Keratinocyte (primary cell): ENCODE measurements at regions not wholly inside any gene's neighbourhood (a gene's known extent, or its start where the extent isn't known, plus 50 kb on each side); places are given as distances from the start of the nearest gene placed in this dataset.

Source experiments
- DNase-seq: peaks from one replicate; pipeline ENCODE4 v3.0.0-alpha.2; 2011; ENCODE audit warnings: low read depth, missing footprints, low spot score
- FAIRE-seq: peaks from 2 replicates; lab custom pipeline; 2011; peaks lifted over from hg19 to GRCh38; lab: Jason Lieb, UNC
- H2AFZ ChIP-seq: 2 replicates; pipeline ENCODE4 v1.6.0; 2012; ENCODE audit warnings: low read length, control low read depth, inconsistent platforms; ENCODE audit not compliant: control insufficient read depth
- H3K27ac ChIP-seq: 2 replicates; pipeline ENCODE4 v1.5.1; 2011; ENCODE audit warnings: low read length; ENCODE audit not compliant: control insufficient read depth, insufficient read depth
- H3K27me3 ChIP-seq: 3 replicates; pipeline ENCODE4 v1.6.0; 2011; ENCODE audit warnings: low read length; ENCODE audit not compliant: control insufficient read depth, insufficient read depth; ENCODE audit errors: extremely low read depth
- H3K36me3 ChIP-seq, 2 experiments: 2 replicates in 1 of 2; 3 replicates in 1 of 2; pipeline ENCODE4 v1.5.1; 2011; ENCODE audit warnings: low read length in 2 of 2, mild to moderate bottlenecking in 1 of 2; ENCODE audit not compliant: control insufficient read depth in 2 of 2, insufficient read depth in 2 of 2; ENCODE audit errors: extremely low read depth in 1 of 2
- H3K4me1 ChIP-seq: 3 replicates; pipeline ENCODE4 v1.5.1; 2011; ENCODE audit warnings: low read length; ENCODE audit not compliant: control insufficient read depth, insufficient read depth; ENCODE audit errors: extremely low read depth
- H3K4me2 ChIP-seq: 3 replicates; pipeline ENCODE4 v1.6.0; 2011; ENCODE audit warnings: low read depth, low read length; ENCODE audit not compliant: control insufficient read depth, insufficient read depth; ENCODE audit errors: extremely low read depth
- H3K4me3 ChIP-seq, 3 experiments: fragments of 200-600 bp in 1 of 3; sonication (generic) in 1 of 3; 2 replicates in 2 of 3; 3 replicates in 1 of 3; pipeline ENCODE4 v1.5.1; 2011 to 2016; ENCODE audit warnings: low read length in 3 of 3, mild to moderate bottlenecking in 3 of 3, control low read depth in 2 of 3, inconsistent platforms in 1 of 3, low read depth in 1 of 3, mixed read lengths in 1 of 3, mixed run types in 1 of 3, moderate library complexity in 1 of 3; ENCODE audit not compliant: control insufficient read depth in 2 of 3, insufficient read depth in 2 of 3; ENCODE audit errors: extremely low read depth in 1 of 3
- H3K79me2 ChIP-seq: 2 replicates; pipeline ENCODE4 v1.6.0; 2012; ENCODE audit warnings: low read length; ENCODE audit not compliant: control insufficient read depth, insufficient read depth
- H3K9ac ChIP-seq: 3 replicates; pipeline ENCODE4 v1.6.0; 2011; ENCODE audit warnings: low read length; ENCODE audit not compliant: control insufficient read depth, insufficient read depth; ENCODE audit errors: extremely low read depth
- H3K9me1 ChIP-seq: 3 replicates; pipeline ENCODE4 v1.6.0; 2011; ENCODE audit warnings: low read length; ENCODE audit not compliant: control insufficient read depth, insufficient read depth; ENCODE audit errors: extremely low read depth
- H3K9me3 ChIP-seq: 2 replicates; pipeline ENCODE4 v1.5.1; 2012; ENCODE audit warnings: low read depth, low read length; ENCODE audit not compliant: control insufficient read depth
- H4K20me1 ChIP-seq: 3 replicates; pipeline ENCODE4 v1.6.0; 2011; ENCODE audit warnings: low read length; ENCODE audit not compliant: control insufficient read depth, insufficient read depth; ENCODE audit errors: extremely low read depth
- CTCF ChIP-seq, 3 experiments: IDR thresholded peaks in 1 of 3; conservative IDR thresholded peaks in 1 of 3; optimal IDR thresholded peaks in 1 of 3; 2 replicates in 2 of 3; 3 replicates in 1 of 3; pipeline versions ENCODE3 to v1.5.1; 2011; ENCODE audit warnings: low read length in 3 of 3, mild to moderate bottlenecking in 3 of 3, moderate library complexity in 2 of 3, control low read depth in 1 of 3, inconsistent platforms in 1 of 3; ENCODE audit not compliant: insufficient read depth in 2 of 3; ENCODE audit errors: extremely low read depth in 1 of 3
- EZH2 ChIP-seq: IDR thresholded peaks from one replicate; pipeline ENCODE4 v1.6.1; 2012; ENCODE audit warnings: inconsistent platforms, mild to moderate bottlenecking, low read length, moderate library complexity
- dilution Hi-C: fragments of 300-500 bp; cut with MboI; formaldehyde crosslinking; loops from one replicate; pipeline ENCODE4 v1.7.0; 2020; ENCODE audit warnings: low sequenced_read_pairs; ENCODE audit not compliant: extremely low pct_ligation_motif_present

GRCh38 chr11:69368119-69368880 is 74.3 kb downstream of the MYEOV start:
- DNase-seq (no peak), FAIRE-seq (no peak)
- no peak overlapping the region for H3K4me3 ChIP-seq
- H3K27ac ChIP-seq, result no peak overlapping the region
- no peaks in the 10 kb centered on the region for H3K27me3 ChIP-seq
- no peaks in the 10 kb centered on the region for H3K9me1 ChIP-seq
- no peaks in the 10 kb centered on the region for H3K79me2 ChIP-seq
- no peaks in the 10 kb centered on the region for H4K20me1 ChIP-seq
- H3K36me3 ChIP-seq, result no peaks in the 10 kb centered on the region
- dilution Hi-C loops, result no loop called here
- no peak for TF ChIP-seq EZH2
- no peak for TF ChIP-seq CTCF (optimal IDR thresholded peaks at IDR 0.05 in 1 of 3, IDR thresholded peaks at IDR 0.05 in 1 of 3, conservative IDR thresholded peaks at IDR 0.05 in 1 of 3; ENCODE audit: extremely low read depth in 1 of 3, insufficient read depth in 2 of 3, low read length in 3 of 3)
- H3K9ac ChIP-seq, result no peak overlapping the region
- peaks cover 11% of the 10 kb centered on the region for H3K4me1 ChIP-seq
- no peak overlapping the region for H3K4me2 ChIP-seq
- no peak overlapping the region for H2AFZ ChIP-seq
- H3K9me3 ChIP-seq, result peaks cover 2% of the 10 kb centered on the region

GRCh38 chr11:69369210-69369825 is 75.4 kb downstream of the MYEOV start:
- no peaks in the 10 kb centered on the region for H4K20me1 ChIP-seq
- dilution Hi-C loops, result no loop called here
- H3K9me3 ChIP-seq, result peaks cover 2% of the 10 kb centered on the region
- FAIRE-seq (no peak), DNase-seq (no peak)
- no peak overlapping the region for H3K4me2 ChIP-seq
- no peaks in the 10 kb centered on the region for H3K79me2 ChIP-seq
- no peak overlapping the region for H3K4me3 ChIP-seq
- no peaks in the 10 kb centered on the region for H3K27me3 ChIP-seq
- no peak for TF ChIP-seq CTCF (optimal IDR thresholded peaks at IDR 0.05 in 1 of 3, IDR thresholded peaks at IDR 0.05 in 1 of 3, conservative IDR thresholded peaks at IDR 0.05 in 1 of 3; ENCODE audit: extremely low read depth in 1 of 3, insufficient read depth in 2 of 3, low read length in 3 of 3)
- no peak for TF ChIP-seq EZH2
- H2AFZ ChIP-seq, result no peak overlapping the region
- no peak overlapping the region for H3K9ac ChIP-seq
- no peaks in the 10 kb centered on the region for H3K36me3 ChIP-seq
- no peak overlapping the region for H3K27ac ChIP-seq
- H3K9me1 ChIP-seq, result no peaks in the 10 kb centered on the region
- peaks cover 14% of the 10 kb centered on the region for H3K4me1 ChIP-seq
